Activated CD4-positive, alpha-beta memory T cell treated with anti-CD3 and anti-CD28 coated beads for 36 hours (primary cell): ENCODE measurements at regions not wholly inside any gene's neighbourhood (a gene's known extent, or its start where the extent isn't known, plus 50 kb on each side); places are given as distances from the start of the nearest gene placed in this dataset.

ENCODE experiments used
- CTCF ChIA-PET: fragments of 350-600 bp; sonication (Branson Sonifier 250); formaldehyde crosslinking; loops from one replicate; lab custom pipeline; 2021; ENCODE audit warnings: antibody characterized with exemption, inconsistent platforms; lab: Charles Lee
- POLR2A ChIA-PET: fragments of 350-600 bp; sonication (Branson Sonifier 250); formaldehyde crosslinking; loops from one replicate; lab custom pipeline; 2021; ENCODE audit warnings: antibody characterized with exemption; lab: Charles Lee
- DNase-seq: peaks from one replicate; pipeline ENCODE4 v3.0.0-alpha.2; 2020
- H3K27ac Mint-ChIP-seq: one replicate; pipeline ENCODE4 v1.8.0; 2021; ENCODE audit warnings: mixed read lengths
- H3K27me3 Mint-ChIP-seq: one replicate; pipeline ENCODE4 v1.8.0; 2021; ENCODE audit warnings: mixed read lengths
- H3K36me3 Mint-ChIP-seq: one replicate; pipeline ENCODE4 v1.8.0; 2021; ENCODE audit warnings: mixed read lengths
- H3K4me1 Mint-ChIP-seq: one replicate; pipeline ENCODE4 v1.8.0; 2021; ENCODE audit warnings: low read depth, mixed read lengths
- H3K4me3 Mint-ChIP-seq: one replicate; pipeline ENCODE4 v1.8.0; 2021; ENCODE audit warnings: mild to moderate bottlenecking, mixed read lengths
- H3K9me3 Mint-ChIP-seq: one replicate; pipeline ENCODE4 v1.8.0; 2021; ENCODE audit warnings: mixed read lengths
- intact Hi-C: fragments of 100-400 bp; cut with micrococcal nuclease; formaldehyde crosslinking; loops from one replicate; pipeline ENCODE4 v1.15.1; 2023

GRCh38 chr3:25962255-25962654 lies 172.4 kb downstream of the OXSM start:
- POLR2A ChIA-PET: no interaction called here
- CTCF ChIA-PET: no interaction called here
- H3K9me3 Mint-ChIP-seq: no peaks in the 10 kb centered on the region
- H3K36me3 Mint-ChIP-seq: no peaks in the 10 kb centered on the region
- intact Hi-C loops: no loop called here
- no peaks in the 10 kb centered on the region for H3K27me3 Mint-ChIP-seq
- no peak overlapping the region for H3K27ac Mint-ChIP-seq
- no peaks in the 10 kb centered on the region for H3K4me1 Mint-ChIP-seq
- no peak for DNase-seq
- no peak overlapping the region for H3K4me3 Mint-ChIP-seq

DNA sequence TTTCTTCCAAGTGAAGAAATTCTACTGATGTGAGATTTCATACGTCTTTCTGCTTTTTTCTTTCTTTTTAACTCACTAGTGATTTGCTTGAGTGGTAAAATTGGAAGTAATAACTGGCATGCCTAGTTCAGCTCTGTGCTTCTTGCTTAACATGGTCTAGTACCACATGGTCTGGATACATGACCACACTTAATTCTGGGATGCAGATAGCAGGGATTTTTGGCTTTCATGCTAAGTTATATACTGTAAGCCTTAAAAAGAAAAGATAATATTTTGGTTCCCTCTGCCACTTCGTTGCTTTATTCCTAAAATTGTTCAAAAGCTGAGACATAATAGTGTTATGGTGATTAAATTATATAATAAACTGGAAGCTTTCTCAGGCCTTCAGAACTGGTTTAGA lies 174.3 kb downstream of the OXSM start:
- CTCF ChIA-PET: no interaction called here
- Mint-ChIP-seq H3K27ac (no peak overlapping the region), H3K9me3 (no peaks in the 10 kb centered on the region), H3K36me3 (no peaks in the 10 kb centered on the region), H3K4me1 (no peaks in the 10 kb centered on the region), H3K4me3 (no peak overlapping the region), H3K27me3 (no peaks in the 10 kb centered on the region)
- POLR2A ChIA-PET: no interaction called here
- no peak for DNase-seq
- intact Hi-C loops: no loop called here

- intact Hi-C loops: no loop called here
- peaks cover 1% of the 10 kb centered on the region for H3K27me3 Mint-ChIP-seq
- no peaks in the 10 kb centered on the region for H3K9me3 Mint-ChIP-seq
Measured at GRCh38 chr3:25967385-25967784, 177.5 kb downstream of the OXSM start.

DNA sequence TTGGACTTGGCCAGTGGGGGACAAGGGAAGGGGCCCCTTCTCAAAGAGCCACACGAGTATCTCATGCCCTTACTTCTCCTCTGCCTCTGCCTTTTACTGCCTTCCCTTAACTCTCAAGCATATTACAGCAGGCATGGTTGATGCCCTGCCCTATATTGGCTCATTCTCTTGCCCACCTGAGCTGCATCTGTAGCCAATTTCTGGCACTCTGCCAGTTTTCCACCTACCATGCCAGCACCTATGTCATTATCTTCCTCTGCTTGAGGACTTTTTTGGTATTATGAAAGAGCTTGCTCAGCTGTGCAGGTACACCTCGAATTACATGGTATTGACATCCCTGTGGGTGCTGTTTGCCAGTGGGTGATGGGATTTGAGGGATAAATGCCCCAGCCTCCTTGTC lies 181.8 kb downstream of the OXSM start:
- no peaks in the 10 kb centered on the region for H3K4me1 Mint-ChIP-seq
- ChIA-PET POLR2A (interaction anchor here (0.6 kb wide), 1 partner anchor 953 kb away, joined by 3 read pairs; no protein-coding TSS in a partner anchor), CTCF (no interaction called here)
- H3K4me3 Mint-ChIP-seq: no peak overlapping the region
- intact Hi-C loops: no loop called here
- no peak for DNase-seq
- H3K9me3 Mint-ChIP-seq: no peaks in the 10 kb centered on the region
- no peaks in the 10 kb centered on the region for H3K36me3 Mint-ChIP-seq
- no peak overlapping the region for H3K27ac Mint-ChIP-seq
- peaks cover 1% of the 10 kb centered on the region for H3K27me3 Mint-ChIP-seq

More at GRCh38 chr3:25967385-25967784, 177.5 kb downstream of the OXSM start:
- POLR2A ChIA-PET: no interaction called here
- no peaks in the 10 kb centered on the region for H3K36me3 Mint-ChIP-seq
- no peak overlapping the region for H3K27ac Mint-ChIP-seq
- DNase-seq: no peak
- H3K4me1 Mint-ChIP-seq: no peaks in the 10 kb centered on the region
- no peak overlapping the region for H3K4me3 Mint-ChIP-seq
- CTCF ChIA-PET: interaction anchor here (0.7 kb wide), 1 partner anchor 319 kb away, joined by 3 read pairs; no protein-coding TSS in a partner anchor

DNA sequence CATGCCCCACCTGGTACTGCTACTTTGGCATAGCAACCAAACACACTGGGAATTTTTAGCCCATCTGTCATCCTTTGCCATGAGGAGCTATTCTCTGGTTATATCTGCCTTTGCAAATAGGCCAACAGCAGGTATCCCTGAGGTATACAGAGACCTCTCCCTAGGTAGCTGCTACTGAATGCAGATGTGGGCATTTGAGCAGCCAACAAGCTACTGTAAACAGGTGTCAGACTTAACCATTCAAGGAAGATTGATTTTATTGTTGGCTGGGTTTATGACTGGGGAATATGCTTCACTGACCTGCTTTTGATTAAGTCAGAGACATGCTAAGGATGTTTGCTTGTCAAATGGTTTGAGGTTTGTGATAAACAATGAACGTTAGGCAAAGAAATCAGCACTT lies 183.2 kb downstream of the OXSM start:
- Mint-ChIP-seq H3K27me3 (peaks cover 1% of the 10 kb centered on the region), H3K36me3 (no peaks in the 10 kb centered on the region), H3K27ac (no peak overlapping the region), H3K9me3 (no peaks in the 10 kb centered on the region), H3K4me3 (no peak overlapping the region), H3K4me1 (no peaks in the 10 kb centered on the region)
- DNase-seq: no peak
- ChIA-PET CTCF (no interaction called here), POLR2A (no interaction called here)
- intact Hi-C loops: no loop called here

DNA sequence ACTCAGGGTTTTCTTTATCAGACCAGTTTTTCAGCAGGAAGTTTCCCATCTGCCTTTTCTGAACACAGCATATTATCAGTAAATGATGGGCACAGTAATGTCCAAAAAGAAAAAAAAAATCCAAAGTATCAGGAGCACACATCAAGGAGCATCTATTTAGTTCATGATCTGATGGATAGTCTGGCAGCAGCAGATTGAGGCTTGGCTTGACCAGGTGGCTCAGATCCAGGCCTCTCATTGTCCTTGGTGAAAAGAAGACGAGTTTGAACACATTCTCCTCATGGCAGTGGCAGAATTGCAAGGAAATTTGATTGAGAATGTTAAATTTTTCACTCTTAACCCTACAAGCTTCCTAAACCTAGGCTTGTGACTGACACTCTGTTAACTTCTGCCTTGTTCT lies 192.9 kb downstream of the OXSM start:
- no peak overlapping the region for H3K4me3 Mint-ChIP-seq
- no peak overlapping the region for H3K27ac Mint-ChIP-seq
- no peaks in the 10 kb centered on the region for H3K4me1 Mint-ChIP-seq
- POLR2A ChIA-PET: no interaction called here
- H3K9me3 Mint-ChIP-seq: no peaks in the 10 kb centered on the region
- no peaks in the 10 kb centered on the region for H3K27me3 Mint-ChIP-seq
- intact Hi-C loops: no loop called here
- no peak for DNase-seq
- CTCF ChIA-PET: no interaction called here
- H3K36me3 Mint-ChIP-seq: no peaks in the 10 kb centered on the region

GRCh38 chr3:25985621-25986020 lies 195.7 kb downstream of the OXSM start:
- no peaks in the 10 kb centered on the region for H3K4me1 Mint-ChIP-seq
- H3K27ac Mint-ChIP-seq: no peak overlapping the region
- ChIA-PET CTCF (interaction anchor here (1.1 kb wide), 1 partner anchor 29 kb away, joined by 3 read pairs; no protein-coding TSS in a partner anchor), POLR2A (no interaction called here)
- H3K9me3 Mint-ChIP-seq: no peaks in the 10 kb centered on the region
- intact Hi-C loops: no loop called here
- no peak overlapping the region for H3K4me3 Mint-ChIP-seq
- H3K27me3 Mint-ChIP-seq: no peaks in the 10 kb centered on the region
- no peaks in the 10 kb centered on the region for H3K36me3 Mint-ChIP-seq
- no peak for DNase-seq

- H3K9me3 Mint-ChIP-seq: peaks cover 30% of the 10 kb centered on the region
- H3K27ac Mint-ChIP-seq: no peak overlapping the region
- H3K36me3 Mint-ChIP-seq: no peaks in the 10 kb centered on the region
- CTCF ChIA-PET: no interaction called here
- H3K27me3 Mint-ChIP-seq: no peaks in the 10 kb centered on the region
- intact Hi-C loops: no loop called here
- H3K4me3 Mint-ChIP-seq: no peak overlapping the region
- POLR2A ChIA-PET: no interaction called here
- DNase-seq: no peak
- no peaks in the 10 kb centered on the region for H3K4me1 Mint-ChIP-seq
Measured at GRCh38 chr3:25992606-25993005, 202.7 kb downstream of the OXSM start.

DNA sequence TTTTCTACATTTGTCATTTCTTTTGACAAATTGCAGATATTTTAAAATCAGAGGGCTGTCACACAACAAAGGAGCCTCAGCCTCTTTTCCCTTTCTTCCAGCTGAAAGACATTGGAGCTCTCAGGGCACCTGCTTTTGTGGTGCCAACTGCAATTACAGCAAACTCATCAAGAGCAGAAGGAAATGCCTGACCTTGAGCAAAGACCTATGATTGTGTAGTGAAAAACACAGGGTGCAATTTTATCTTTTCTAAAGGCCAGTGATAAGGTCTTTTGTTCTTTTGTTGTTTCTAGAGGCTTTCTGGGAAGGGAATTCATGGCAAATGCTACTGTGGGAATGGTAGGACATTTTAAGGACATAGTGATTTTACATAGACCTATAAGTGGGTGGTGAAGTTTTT lies 214.3 kb downstream of the OXSM start:
- intact Hi-C loops: no loop called here
- Mint-ChIP-seq H3K36me3 (no peaks in the 10 kb centered on the region), H3K4me3 (no peak overlapping the region), H3K4me1 (no peaks in the 10 kb centered on the region), H3K27ac (no peak overlapping the region), H3K9me3 (peaks cover 11% of the 10 kb centered on the region), H3K27me3 (peaks cover 4% of the 10 kb centered on the region)
- CTCF ChIA-PET: no interaction called here
- POLR2A ChIA-PET: no interaction called here
- no peak for DNase-seq

DNA sequence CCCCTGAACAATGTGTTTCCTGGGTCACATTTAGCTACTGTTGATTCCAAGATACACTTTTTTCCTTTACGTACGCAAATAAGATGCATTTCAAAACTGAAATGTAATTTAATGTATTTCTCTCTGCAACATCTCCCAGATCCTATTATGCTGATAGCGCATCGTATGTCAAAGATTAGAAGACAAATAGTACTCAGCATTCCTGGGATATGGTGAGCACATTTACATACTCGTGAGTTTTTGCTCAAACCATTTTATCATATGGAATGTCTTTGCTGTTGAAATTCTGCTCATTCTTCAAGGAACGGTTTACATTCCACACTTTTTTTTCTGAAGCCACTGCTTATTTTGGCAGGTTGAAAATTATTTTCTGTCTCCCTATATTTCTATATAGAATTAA lies 221.4 kb downstream of the OXSM start:
- Mint-ChIP-seq H3K9me3 (no peaks in the 10 kb centered on the region), H3K36me3 (no peaks in the 10 kb centered on the region), H3K4me3 (no peak overlapping the region), H3K27me3 (peaks cover 4% of the 10 kb centered on the region), H3K27ac (no peak overlapping the region), H3K4me1 (no peaks in the 10 kb centered on the region)
- DNase-seq: no peak
- CTCF ChIA-PET: no interaction called here
- POLR2A ChIA-PET: no interaction called here
- intact Hi-C loops: no loop called here

GRCh38 chr3:26012241-26012745 lies 222.4 kb downstream of the OXSM start:
- ChIA-PET POLR2A (no interaction called here), CTCF (no interaction called here)
- DNase-seq: no peak
- peaks cover 4% of the 10 kb centered on the region for H3K27me3 Mint-ChIP-seq
- no peak overlapping the region for H3K4me3 Mint-ChIP-seq
- H3K4me1 Mint-ChIP-seq: no peaks in the 10 kb centered on the region
- H3K27ac Mint-ChIP-seq: no peak overlapping the region
- intact Hi-C loops: no loop called here
- no peaks in the 10 kb centered on the region for H3K9me3 Mint-ChIP-seq
- no peaks in the 10 kb centered on the region for H3K36me3 Mint-ChIP-seq

- peaks cover 4% of the 10 kb centered on the region for H3K27me3 Mint-ChIP-seq
- H3K4me3 Mint-ChIP-seq: no peak overlapping the region
Measured at GRCh38 chr3:26015752-26016151, 225.9 kb downstream of the OXSM start.

GRCh38 chr3:26018889-26019288 lies 229.0 kb downstream of the OXSM start:
- H3K9me3 Mint-ChIP-seq: peaks cover 9% of the 10 kb centered on the region
- intact Hi-C loops: no loop called here
- H3K36me3 Mint-ChIP-seq: no peaks in the 10 kb centered on the region
- no peaks in the 10 kb centered on the region for H3K27me3 Mint-ChIP-seq
- H3K4me3 Mint-ChIP-seq: no peak overlapping the region
- H3K4me1 Mint-ChIP-seq: no peaks in the 10 kb centered on the region
- ChIA-PET POLR2A (no interaction called here), CTCF (no interaction called here)
- H3K27ac Mint-ChIP-seq: no peak overlapping the region
- no peak for DNase-seq

More at GRCh38 chr3:26015752-26016151, 225.9 kb downstream of the OXSM start:
- no peaks in the 10 kb centered on the region for H3K4me1 Mint-ChIP-seq
- H3K9me3 Mint-ChIP-seq: peaks cover 3% of the 10 kb centered on the region
- DNase-seq: no peak
- ChIA-PET CTCF (no interaction called here), POLR2A (no interaction called here)
- H3K36me3 Mint-ChIP-seq: no peaks in the 10 kb centered on the region
- no peak overlapping the region for H3K27ac Mint-ChIP-seq
- intact Hi-C loops: no loop called here
